SK-N-SH (cell line): ENCODE measurements at regions not wholly inside any gene's neighbourhood (a gene's known extent, or its start where the extent isn't known, plus 50 kb on each side); places are given as distances from the start of the nearest gene placed in this dataset.

Source experiments
- CTCF ChIP-seq: fragments of 200-600 bp; sonication (generic); IDR thresholded peaks from 2 replicates; pipeline ENCODE4 v1.6.1; 2017; ENCODE audit warnings: antibody characterized with exemption, mild to moderate bottlenecking, moderate library complexity
- EP300 ChIP-seq, 2 experiments: IDR thresholded peaks; 2 replicates each; pipeline versions ENCODE4 v1.4.0 to v1.6.1; 2012; ENCODE audit warnings: borderline replicate concordance in 1 of 2, low read depth in 1 of 2, low read length in 1 of 2
- JUND ChIP-seq: IDR thresholded peaks from 2 replicates; pipeline ENCODE4 v1.4.0; 2012
- PBX3 ChIP-seq: IDR thresholded peaks from 2 replicates; pipeline ENCODE4; 2012
- POLR2AphosphoS5 ChIP-seq: IDR thresholded peaks from 2 replicates; pipeline ENCODE4 v1.6.1; 2012; ENCODE audit warnings: low read depth, low read length
- RCOR1 ChIP-seq: fragments of 150-350 bp; IDR thresholded peaks from 2 replicates; pipeline ENCODE4 v1.6.1; 2017; ENCODE audit warnings: antibody characterized with exemption, low read length
- REST ChIP-seq: IDR thresholded peaks from 2 replicates; pipeline ENCODE4 v1.6.1; 2012; ENCODE audit warnings: mild to moderate bottlenecking, low read depth, low read length, moderate library complexity
- RFX5 ChIP-seq: IDR thresholded peaks from 2 replicates; pipeline ENCODE4 v1.6.1; 2012; ENCODE audit warnings: mild to moderate bottlenecking, improper control_type of control experiment, low read length
- SIN3A ChIP-seq: IDR thresholded peaks from 2 replicates; pipeline ENCODE4 v1.6.1; 2012; ENCODE audit warnings: low read depth, mild to moderate bottlenecking, low read length, moderate library complexity, borderline replicate concordance

GRCh38 chr3:18868911-18869689 is 279.2 kb upstream of the KCNH8 start:
- TF ChIP-seq REST (no peak), CTCF (no peak), POLR2AphosphoS5 (no peak), SIN3A (no peak), JUND (no peak), PBX3 (no peak), RCOR1 (no peak), EP300 (IDR thresholded peaks at IDR 0.05; ENCODE audit: borderline replicate concordance in 1 of 2, low read depth in 1 of 2, low read length in 1 of 2) (no peak), RFX5 (no peak)
